Neuronal stem cell (in vitro differentiated cells): ENCODE measurements at regions not wholly inside any gene's neighbourhood (a gene's known extent, or its start where the extent isn't known, plus 50 kb on each side); places are given as distances from the start of the nearest gene placed in this dataset.

Experiments used
- DNase-seq: peaks from one replicate; pipeline ENCODE4 v3.0.0-alpha.2; 2013; ENCODE audit warnings: low spot score
- H2AFZ ChIP-seq: one replicate; pipeline ENCODE4 v1.6.1; 2013; ENCODE audit warnings: mild to moderate bottlenecking, low read length, inconsistent platforms
- H2AK5ac ChIP-seq: 2 replicates; pipeline ENCODE4 v1.6.1; 2013; ENCODE audit warnings: low read depth, mild to moderate bottlenecking, inconsistent platforms, low read length, moderate library complexity, mixed read lengths
- H2BK120ac ChIP-seq: 2 replicates; pipeline ENCODE4 v1.6.1; 2013; ENCODE audit warnings: low read depth, mild to moderate bottlenecking, inconsistent platforms, low read length, moderate library complexity, mixed read lengths
- H2BK12ac ChIP-seq: one replicate; pipeline ENCODE4 v1.6.1; 2013; ENCODE audit warnings: low read length, inconsistent platforms
- H2BK15ac ChIP-seq: 2 replicates; pipeline ENCODE4 v1.6.1; 2013; ENCODE audit warnings: mild to moderate bottlenecking, low read length, inconsistent platforms, mixed read lengths
- H2BK5ac ChIP-seq: one replicate; pipeline ENCODE4 v1.6.1; 2013; ENCODE audit warnings: inconsistent platforms, mild to moderate bottlenecking, low read length, moderate library complexity
- H3K14ac ChIP-seq: one replicate; pipeline ENCODE4 v1.6.1; 2013; ENCODE audit warnings: low read length, inconsistent platforms
- H3K18ac ChIP-seq: 2 replicates; pipeline ENCODE4 v1.6.1; 2013; ENCODE audit warnings: low read length, inconsistent platforms
- H3K23ac ChIP-seq: 2 replicates; pipeline ENCODE4 v1.6.1; 2013; ENCODE audit warnings: low read depth, mild to moderate bottlenecking, mixed read lengths, low read length, inconsistent platforms; ENCODE audit not compliant: poor library complexity
- H3K27ac ChIP-seq: replicated peaks from 3 replicates; pipeline ENCODE4 v1.5.1; 2013; ENCODE audit warnings: low read length, inconsistent platforms
- H3K27me3 ChIP-seq, 3 experiments: 2 replicates each; pipeline ENCODE4 v1.6.1; 2013; ENCODE audit warnings: low read length in 3 of 3, mild to moderate bottlenecking in 2 of 3, inconsistent platforms in 1 of 3, low read depth in 1 of 3, mixed read lengths in 1 of 3, moderate library complexity in 1 of 3; ENCODE audit not compliant: control insufficient read depth in 3 of 3, insufficient read depth in 3 of 3
- H3K36me3 ChIP-seq, 2 donors: replicated peaks in 1 of 2; 2 replicates each; pipeline ENCODE4 v1.6.1; 2013; ENCODE audit warnings: low read length in 2 of 2; ENCODE audit not compliant: control insufficient read depth in 2 of 2, insufficient read depth in 2 of 2
- H3K4ac ChIP-seq: 2 replicates; pipeline ENCODE4 v1.6.1; 2013; ENCODE audit warnings: inconsistent platforms, mild to moderate bottlenecking, low read length, moderate library complexity
- H3K4me1 ChIP-seq, 2 donors: 1 replicate in 1 of 2; 2 replicates in 1 of 2; pipeline ENCODE4 v1.6.1; 2013; ENCODE audit warnings: low read length in 2 of 2, low read depth in 1 of 2; ENCODE audit not compliant: control insufficient read depth in 2 of 2, insufficient read depth in 1 of 2
- H3K4me2 ChIP-seq: one replicate; pipeline ENCODE4 v1.6.1; 2013; ENCODE audit warnings: mild to moderate bottlenecking, low read length, inconsistent platforms; ENCODE audit not compliant: insufficient read depth, poor library complexity, severe bottlenecking
- H3K4me3 ChIP-seq, 2 donors: 2 replicates each; pipeline ENCODE4 v1.5.1; 2013; ENCODE audit warnings: low read length in 2 of 2, mild to moderate bottlenecking in 2 of 2, inconsistent platforms in 1 of 2, moderate library complexity in 1 of 2
- H3K79me1 ChIP-seq: one replicate; pipeline ENCODE4 v1.6.1; 2013; ENCODE audit warnings: low read depth, mild to moderate bottlenecking, inconsistent platforms, low read length, moderate library complexity
- H3K9ac ChIP-seq: one replicate; pipeline ENCODE4 v1.6.1; 2013; ENCODE audit warnings: mild to moderate bottlenecking, low read depth, low read length, inconsistent platforms; ENCODE audit not compliant: poor library complexity
- H3K9me3 ChIP-seq, 2 donors: replicated peaks in 1 of 2; 2 replicates each; pipeline versions ENCODE3 to v1.6.1; 2013; ENCODE audit warnings: low read length in 2 of 2, mild to moderate bottlenecking in 2 of 2, inconsistent platforms in 1 of 2, low read depth in 1 of 2, mixed read lengths in 1 of 2, moderate library complexity in 1 of 2; ENCODE audit not compliant: control insufficient read depth in 2 of 2, insufficient read depth in 1 of 2
- H4K8ac ChIP-seq: one replicate; pipeline ENCODE4 v1.6.1; 2013; ENCODE audit warnings: low read depth, mild to moderate bottlenecking, inconsistent platforms, low read length, moderate library complexity
- H4K91ac ChIP-seq: one replicate; pipeline ENCODE4 v1.6.1; 2013; ENCODE audit warnings: low read length, low read depth, mild to moderate bottlenecking, inconsistent platforms; ENCODE audit not compliant: poor library complexity
- WGBS, 2 donors: extraction: QIAGEN DNeasy Blood & Tissue Kit; methylation state at CpG; one replicate each; pipeline ENCODE4 v1.1.7; 2013; ENCODE audit warnings: missing lambda C conversion rate in 2 of 2, mixed read lengths in 1 of 2; ENCODE audit not compliant: insufficient read length in 2 of 2, insufficient replicate concordance in 1 of 2; ENCODE audit errors: extremely low coverage in 2 of 2; 5-methylcytosine and 5-hydroxymethylcytosine counted together

DNA sequence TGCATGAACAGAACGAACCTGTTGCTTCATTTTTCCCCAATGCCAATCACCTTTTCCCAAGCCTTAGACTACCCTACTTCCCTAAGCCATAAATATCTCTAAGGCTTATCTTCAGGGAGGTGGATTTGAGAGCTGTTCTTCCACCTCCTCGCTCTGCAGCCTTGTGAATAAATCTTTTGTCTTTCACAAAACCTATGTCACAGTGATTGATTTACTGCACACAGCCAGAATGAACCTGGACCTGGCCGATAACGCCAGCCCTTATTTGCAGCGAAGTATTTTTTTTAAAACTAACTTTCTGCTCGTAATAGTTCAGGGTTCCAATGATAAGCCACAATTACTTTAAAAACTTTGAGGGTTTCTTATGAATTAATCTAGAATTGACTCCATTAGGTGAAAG is 632.6 kb downstream of the PTPRU start:
- no peak overlapping the region for H3K4ac ChIP-seq
- WGBS, 2 donors: no CpG with 5 or more reads among the region's 6 CpGs
- no peak overlapping the region for H4K91ac ChIP-seq
- no peak overlapping the region for H2BK15ac ChIP-seq
- H3K4me2 ChIP-seq: no peak overlapping the region
- H2BK120ac ChIP-seq: no peak overlapping the region
- no peaks in the 10 kb centered on the region for H3K9me3 ChIP-seq
- H2AK5ac ChIP-seq: no peak overlapping the region
- no peak overlapping the region for H3K23ac ChIP-seq
- no peak overlapping the region for H2AFZ ChIP-seq
- H3K9ac ChIP-seq: no peak overlapping the region
- no peak overlapping the region for H4K8ac ChIP-seq
- H3K14ac ChIP-seq: no peak overlapping the region
- no peaks in the 10 kb centered on the region for H3K27me3 ChIP-seq
- DNase-seq: no peak
- no peak overlapping the region for H2BK12ac ChIP-seq
- no peak overlapping the region for H3K18ac ChIP-seq
- no peaks in the 10 kb centered on the region for H3K36me3 ChIP-seq
- no peaks in the 10 kb centered on the region for H3K79me1 ChIP-seq
- no peak overlapping the region for H3K27ac ChIP-seq
- no peak overlapping the region for H2BK5ac ChIP-seq
- H3K4me3 ChIP-seq: no peak overlapping the region
- H3K4me1 ChIP-seq: no peaks in the 10 kb centered on the region

DNA sequence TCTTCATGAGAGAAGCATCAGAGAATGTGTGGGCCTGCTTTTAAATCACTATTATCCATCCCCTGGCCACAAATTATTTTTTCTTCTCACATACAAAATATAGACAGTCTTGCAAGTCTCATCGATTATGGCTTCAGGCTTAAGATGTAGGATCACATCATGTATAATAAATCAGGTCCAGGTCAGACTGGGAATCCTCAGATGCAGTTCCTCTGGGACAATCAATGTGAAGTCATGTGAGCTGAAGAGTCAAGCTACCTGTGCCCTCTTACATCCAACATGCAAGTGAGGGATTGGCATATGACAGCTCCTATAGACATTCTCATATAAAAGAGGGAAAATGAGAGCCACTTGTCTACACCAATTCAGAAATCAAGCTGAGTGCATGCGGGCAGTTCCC is 631.8 kb downstream of the PTPRU start:
- DNase-seq: no peak
- H3K27ac ChIP-seq: no peak overlapping the region
- no peak overlapping the region for H3K18ac ChIP-seq
- no peak overlapping the region for H4K8ac ChIP-seq
- no peak overlapping the region for H2AFZ ChIP-seq
- no peak overlapping the region for H3K14ac ChIP-seq
- H3K27me3 ChIP-seq: no peaks in the 10 kb centered on the region
- H3K9ac ChIP-seq: no peak overlapping the region
- no peak overlapping the region for H2BK15ac ChIP-seq
- H3K4ac ChIP-seq: no peak overlapping the region
- no CpG with 5 or more reads among the region's 2 CpGs for WGBS, 2 donors
- no peak overlapping the region for H3K4me2 ChIP-seq
- no peaks in the 10 kb centered on the region for H3K4me1 ChIP-seq
- no peak overlapping the region for H2BK12ac ChIP-seq
- no peak overlapping the region for H2AK5ac ChIP-seq
- H4K91ac ChIP-seq: no peak overlapping the region
- H3K79me1 ChIP-seq: no peaks in the 10 kb centered on the region
- H2BK5ac ChIP-seq: no peak overlapping the region
- no peak overlapping the region for H3K23ac ChIP-seq
- H2BK120ac ChIP-seq: no peak overlapping the region
- no peaks in the 10 kb centered on the region for H3K36me3 ChIP-seq
- no peak overlapping the region for H3K4me3 ChIP-seq
- H3K9me3 ChIP-seq: no peaks in the 10 kb centered on the region

DNA sequence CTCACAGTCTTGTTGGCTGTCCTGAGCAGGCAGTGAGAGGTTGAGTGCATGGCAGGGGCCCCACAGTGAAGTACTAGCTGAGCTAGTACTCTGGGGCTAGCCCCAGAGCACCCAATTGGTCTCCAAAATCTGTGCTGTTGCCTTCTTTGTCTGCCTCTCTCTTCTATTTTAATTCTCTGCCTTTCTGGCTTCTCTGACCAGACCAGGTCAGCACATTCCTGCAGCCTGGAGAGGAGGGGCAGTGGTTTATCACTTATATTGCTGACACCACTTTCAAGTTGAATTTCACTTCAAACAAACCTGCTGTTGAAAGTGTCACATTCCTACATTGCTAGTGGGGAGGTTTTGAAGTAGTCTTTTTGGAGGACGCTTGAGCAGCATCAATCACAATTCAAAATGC is 628.7 kb downstream of the PTPRU start:
- no CpG with 5 or more reads among the region's 1 CpG for WGBS, 2 donors
- no peaks in the 10 kb centered on the region for H3K36me3 ChIP-seq
- no peak overlapping the region for H3K27ac ChIP-seq
- no peak overlapping the region for H3K18ac ChIP-seq
- no peaks in the 10 kb centered on the region for H3K79me1 ChIP-seq
- no peak overlapping the region for H3K4me3 ChIP-seq
- peaks cover 0 to 3% of the 10 kb centered on the region in 2 donors for H3K9me3 ChIP-seq
- H2BK120ac ChIP-seq: no peak overlapping the region
- H3K23ac ChIP-seq: no peak overlapping the region
- H2AFZ ChIP-seq: no peak overlapping the region
- H3K4me1 ChIP-seq: no peaks in the 10 kb centered on the region
- no peak overlapping the region for H4K8ac ChIP-seq
- H3K14ac ChIP-seq: no peak overlapping the region
- no peak overlapping the region for H2BK15ac ChIP-seq
- H2AK5ac ChIP-seq: no peak overlapping the region
- DNase-seq: no peak
- no peak overlapping the region for H3K4ac ChIP-seq
- H2BK5ac ChIP-seq: no peak overlapping the region
- H3K4me2 ChIP-seq: no peak overlapping the region
- H2BK12ac ChIP-seq: no peak overlapping the region
- H3K27me3 ChIP-seq: no peaks in the 10 kb centered on the region
- H3K9ac ChIP-seq: no peak overlapping the region
- H4K91ac ChIP-seq: no peak overlapping the region

DNA sequence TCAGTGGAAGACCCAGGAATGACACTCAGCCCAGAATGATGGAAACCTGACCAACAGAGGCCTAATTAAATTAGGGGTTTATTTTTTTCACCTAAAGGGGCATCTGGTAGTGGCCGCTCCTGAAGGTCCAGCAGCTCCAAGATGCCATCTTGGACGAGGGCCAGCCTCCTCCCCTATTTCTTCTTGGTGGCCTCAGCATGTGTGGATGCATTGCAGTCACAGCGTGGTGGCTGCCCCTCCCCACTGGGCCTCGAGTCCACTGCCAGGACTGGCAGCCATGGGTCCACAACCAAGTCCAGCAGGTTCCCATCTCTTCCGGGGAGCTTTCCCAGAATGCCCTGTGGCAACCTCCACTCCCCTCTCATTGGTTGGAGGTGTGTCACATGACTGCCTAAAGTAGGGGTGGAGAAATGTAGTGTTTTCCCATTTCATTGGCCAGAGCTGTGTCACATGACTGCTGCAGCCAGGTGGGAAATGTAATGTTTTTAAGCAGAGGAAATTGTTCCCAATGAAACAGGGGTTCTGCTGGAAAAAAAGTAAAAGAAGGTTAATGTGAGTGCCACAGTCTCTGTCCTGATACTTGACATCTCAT is 628.2 kb downstream of the PTPRU start:
- H3K4me2 ChIP-seq: no peak overlapping the region
- H2BK5ac ChIP-seq: no peak overlapping the region
- no peak overlapping the region for H4K8ac ChIP-seq
- H3K27ac ChIP-seq: no peak overlapping the region
- no peak overlapping the region for H3K18ac ChIP-seq
- H3K36me3 ChIP-seq: no peaks in the 10 kb centered on the region
- H2BK12ac ChIP-seq: no peak overlapping the region
- H3K9me3 ChIP-seq: peaks cover 0 to 3% of the 10 kb centered on the region in 2 donors
- no peaks in the 10 kb centered on the region for H3K4me1 ChIP-seq
- WGBS, 2 donors: no CpG with 5 or more reads among the region's 5 CpGs
- H3K14ac ChIP-seq: peak overlapping the region; percentile 31
- no peak overlapping the region for H2AFZ ChIP-seq
- no peaks in the 10 kb centered on the region for H3K27me3 ChIP-seq
- no peak overlapping the region for H2BK15ac ChIP-seq
- no peak overlapping the region for H2AK5ac ChIP-seq
- peak overlapping the region in 1 of 2 donors; percentile 54 for H3K4me3 ChIP-seq
- H3K4ac ChIP-seq: no peak overlapping the region
- no peak overlapping the region for H4K91ac ChIP-seq
- H3K23ac ChIP-seq: no peak overlapping the region
- DNase-seq: no peak
- H3K79me1 ChIP-seq: no peaks in the 10 kb centered on the region
- no peak overlapping the region for H3K9ac ChIP-seq
- H2BK120ac ChIP-seq: no peak overlapping the region
